Hematopoietic multipotent progenitor cell treated with erythropoietin and hydrocortisone succinate and interleukin-3 and kit ligand, for 8 days (in vitro differentiated cells): ENCODE measurements at regions not wholly inside any gene's neighbourhood (a gene's known extent, or its start where the extent isn't known, plus 50 kb on each side); places are given as distances from the start of the nearest gene placed in this dataset.

Experiments used
- DNase-seq: peaks from one replicate; pipeline ENCODE4 v3.0.0-alpha.2; 2015

DNA sequence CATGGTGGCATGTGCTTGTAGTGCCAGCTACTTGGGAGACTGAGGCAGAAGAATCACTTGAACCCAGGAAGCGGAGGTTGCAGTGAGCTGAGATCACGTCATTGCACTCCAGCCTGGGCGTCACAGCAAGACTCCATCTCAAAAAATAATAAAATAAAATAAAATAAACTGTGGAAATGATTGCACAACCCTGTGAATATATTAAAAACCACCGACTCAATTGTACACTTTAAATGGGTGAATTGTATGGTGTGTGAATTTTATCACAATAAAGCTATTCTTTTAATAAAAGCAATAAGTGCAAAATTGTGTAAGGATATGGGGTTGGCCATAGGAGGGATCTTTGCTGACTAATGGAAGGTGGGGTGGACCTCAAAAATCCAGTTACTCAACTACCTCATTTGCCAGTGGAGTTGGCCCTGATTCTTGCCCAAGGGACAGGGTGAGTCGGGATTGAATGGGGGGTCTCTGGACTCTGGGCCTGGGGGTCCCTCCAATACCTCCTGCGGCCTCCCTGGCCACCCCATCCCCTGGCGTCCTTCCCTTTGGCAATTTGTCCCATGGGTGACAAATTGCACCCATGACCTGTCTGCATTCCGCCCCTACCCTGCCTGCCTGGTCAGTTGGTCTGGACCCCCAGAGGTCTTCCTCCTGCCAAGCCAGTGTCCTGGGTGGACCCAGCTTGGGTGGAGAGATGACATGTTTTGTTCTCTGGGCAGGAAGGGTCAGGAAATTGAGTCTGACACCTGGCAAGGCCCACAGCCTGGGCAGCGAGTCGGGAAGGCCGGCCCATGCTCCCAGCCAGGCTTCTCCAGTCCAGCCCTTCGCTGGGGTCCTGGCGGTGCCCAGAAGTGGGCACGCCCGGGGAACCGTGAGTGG lies 61.7 kb upstream of the ELN start:
- no peak for DNase-seq

DNA sequence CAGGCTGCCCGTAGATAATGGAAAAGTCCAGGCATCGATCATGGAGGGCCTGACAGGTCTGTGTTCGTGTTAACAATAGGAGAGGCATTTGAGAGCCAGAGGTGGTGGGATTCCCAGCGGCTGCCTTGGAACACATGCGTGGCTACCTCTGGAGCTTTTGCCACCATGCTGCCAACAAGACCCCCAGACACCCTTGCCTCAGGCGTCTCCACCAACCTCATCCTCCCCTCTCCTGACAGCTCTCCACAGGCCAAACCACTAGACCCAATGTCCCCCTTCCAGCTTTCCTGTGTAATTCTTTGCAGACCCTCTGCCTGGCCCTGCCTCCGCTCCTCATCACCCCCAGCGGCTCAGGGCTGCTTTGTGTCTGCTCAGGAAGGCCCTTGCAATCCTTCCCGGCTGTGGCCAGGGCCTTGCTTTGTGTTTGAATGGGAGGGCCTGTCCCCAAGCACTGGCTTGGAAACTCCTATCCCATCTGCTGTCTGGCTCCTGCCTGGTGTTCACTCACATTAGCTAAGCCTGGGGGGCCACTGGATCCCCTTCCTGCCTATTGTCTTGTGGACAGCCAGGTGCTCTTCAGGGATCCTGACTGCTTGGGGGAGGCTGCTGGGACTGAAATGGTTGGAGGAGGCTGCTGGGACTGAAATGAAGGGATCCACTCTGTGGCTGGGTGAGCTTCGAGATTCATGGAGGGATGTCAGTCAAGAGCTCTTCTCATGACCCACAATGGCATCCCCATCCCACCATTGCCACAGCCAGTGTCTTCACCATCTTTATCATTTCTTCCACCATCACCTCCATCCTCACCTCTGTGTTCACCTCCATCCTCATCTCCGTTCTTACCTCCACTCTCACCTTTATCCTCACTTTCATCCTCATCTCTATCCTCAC lies 60.8 kb upstream of the ELN start:
- no peak for DNase-seq

GRCh38 chr7:73967832-73968290 lies 60.1 kb upstream of the ELN start:
- no peak for DNase-seq

DNA sequence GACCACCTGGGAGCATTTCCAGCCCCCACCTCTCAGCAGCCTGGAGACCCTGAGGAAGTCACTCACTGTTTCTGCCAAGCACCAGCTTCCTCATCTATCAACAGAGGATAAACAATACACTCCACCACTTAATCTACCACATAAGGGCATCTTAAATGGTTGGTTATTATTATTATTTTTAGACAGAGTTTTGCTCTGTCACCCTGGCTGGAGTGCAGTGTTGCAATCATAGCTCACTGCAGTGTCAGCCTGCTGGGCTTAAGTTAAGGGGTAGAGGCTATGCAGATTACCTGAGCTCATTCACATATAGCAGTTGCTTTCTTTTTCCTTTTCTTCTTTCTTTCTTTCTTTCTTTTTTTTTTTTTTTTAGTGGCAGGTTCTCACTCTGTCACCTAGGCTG lies 59.5 kb upstream of the ELN start:
- no peak for DNase-seq

- no peak for DNase-seq
These were observed 58.0 kb upstream of the ELN start for GRCh38 chr7:73969991-73970390.

DNA sequence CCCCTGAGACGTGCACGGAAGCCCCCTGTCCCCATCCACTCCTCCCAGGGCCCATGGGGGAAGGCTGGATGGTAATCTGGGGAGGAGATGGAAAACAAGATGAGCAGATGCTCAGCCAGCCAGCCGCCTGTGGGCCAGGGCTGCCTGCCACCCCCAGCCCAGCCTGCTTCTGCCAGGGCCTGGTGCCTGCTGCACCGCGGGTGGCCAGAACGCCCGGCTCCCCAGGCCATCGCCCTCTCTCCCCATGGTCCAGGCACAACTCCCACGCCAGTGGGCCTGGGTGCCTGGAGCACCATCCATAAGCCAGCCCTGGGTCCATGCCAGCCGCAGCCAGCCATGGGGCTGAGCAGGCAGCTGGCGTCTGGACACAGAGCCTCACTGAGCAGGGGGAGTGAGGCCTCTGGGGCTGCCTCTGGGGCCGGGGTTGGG lies 57.2 kb upstream of the ELN start:
- no peak for DNase-seq

- DNase-seq = no peak
These were observed 56.7 kb upstream of the ELN start for GRCh38 chr7:73971322-73971703.

DNA sequence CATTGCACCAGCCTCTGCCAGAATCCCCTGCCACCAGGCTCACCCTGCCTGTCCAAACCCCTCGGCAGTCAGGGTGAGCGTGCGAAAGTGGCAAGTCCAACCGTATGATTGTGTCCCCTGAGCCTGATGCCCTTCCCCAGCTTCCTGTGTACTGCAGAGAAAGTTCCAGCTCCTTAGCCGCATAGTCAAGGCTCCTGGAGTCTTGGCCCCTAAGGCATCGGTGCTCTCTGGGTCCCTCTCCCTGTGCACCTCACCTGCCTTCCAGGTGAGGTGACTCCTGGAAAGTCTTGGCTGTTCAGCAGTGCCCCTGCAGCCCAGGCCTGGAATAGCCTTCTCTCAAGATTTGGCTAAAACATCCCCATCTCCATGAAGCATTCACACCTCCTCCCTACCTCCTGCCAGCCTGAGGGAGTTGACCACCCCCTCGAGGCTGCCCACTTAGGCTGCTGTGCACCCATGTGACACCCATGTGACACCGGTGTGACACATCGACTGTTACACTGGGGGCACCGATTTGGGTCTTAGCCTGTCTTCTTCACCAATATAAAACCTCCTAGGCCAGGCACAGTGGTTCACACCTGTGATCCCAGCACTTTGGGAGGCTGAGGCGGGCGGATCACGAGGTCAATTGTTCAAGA lies 56.1 kb upstream of the ELN start:
- no peak for DNase-seq

DNA sequence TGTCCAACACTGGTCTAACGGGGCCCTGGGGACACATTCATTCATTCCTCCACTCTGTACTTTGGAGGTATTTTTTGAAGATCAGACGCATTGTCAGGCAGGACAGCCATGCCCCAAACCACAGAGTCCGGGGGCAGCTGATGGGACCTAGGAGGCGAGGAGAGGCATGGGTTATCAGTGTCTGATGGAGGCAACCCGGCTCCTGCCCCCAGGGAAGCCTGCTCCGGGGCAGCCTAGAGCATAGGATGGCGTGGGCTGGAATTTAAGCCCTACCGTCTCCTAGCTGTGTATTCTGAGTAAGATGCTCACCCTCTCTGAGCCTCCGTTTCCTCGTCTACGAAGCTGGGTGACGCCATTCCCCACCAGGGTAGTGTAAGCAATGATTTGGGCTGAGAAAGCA lies 55.4 kb upstream of the ELN start:
- no peak for DNase-seq

GRCh38 chr7:73973091-73973490 lies 54.9 kb upstream of the ELN start:
- no peak for DNase-seq

GRCh38 chr7:73974101-73974947 lies 53.6 kb upstream of the ELN start:
- DNase-seq = no peak

DNA sequence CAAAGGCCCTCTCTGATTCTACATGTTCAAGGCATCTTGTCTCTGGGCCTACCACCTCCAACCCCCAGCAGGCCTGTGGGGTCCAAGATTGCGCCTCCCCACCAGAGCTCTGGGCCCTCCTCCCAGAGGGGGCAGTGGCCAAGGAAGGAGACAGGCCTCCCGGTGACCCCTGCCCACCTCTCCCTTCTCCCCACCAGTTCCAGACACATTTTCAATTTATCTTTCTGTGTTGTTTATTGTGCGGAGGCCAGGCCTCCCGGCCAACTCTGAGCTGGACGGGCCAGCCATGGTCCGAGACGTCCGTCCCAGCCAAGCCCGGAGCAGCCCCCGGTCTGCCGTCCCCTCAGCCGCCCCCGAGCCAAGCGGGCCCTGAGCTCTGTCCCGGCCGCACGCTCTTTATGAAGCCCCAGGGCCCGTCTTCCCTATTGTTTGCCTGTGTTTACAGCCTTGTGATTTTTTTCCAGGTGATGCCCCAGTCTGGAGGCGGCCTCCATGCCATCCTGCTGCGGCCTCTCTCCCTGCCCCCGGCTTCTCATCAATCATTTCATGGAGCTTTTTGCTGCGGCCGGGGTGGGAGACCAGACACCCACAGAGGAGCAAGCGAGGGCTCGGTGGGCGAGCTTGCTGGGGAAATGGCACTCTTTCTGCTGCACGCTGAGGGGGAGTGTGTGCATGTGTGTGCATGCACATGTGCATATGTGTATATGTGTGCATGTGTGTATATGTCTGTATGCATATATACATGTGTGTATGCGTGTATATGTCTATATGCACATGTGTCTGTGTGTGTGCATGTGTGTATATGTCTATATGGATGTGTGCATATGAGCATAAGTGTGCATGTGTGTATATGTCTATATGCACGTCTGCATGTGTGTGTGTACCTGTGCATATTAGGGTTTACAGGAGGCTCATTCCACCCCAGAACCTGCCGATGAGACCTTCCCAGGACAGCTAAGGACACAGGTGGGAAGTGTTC lies 52.7 kb upstream of the ELN start:
- no peak for DNase-seq

- no peak for DNase-seq
These were observed 51.0 kb upstream of the ELN start for GRCh38 chr7:73976761-73977618.

DNA sequence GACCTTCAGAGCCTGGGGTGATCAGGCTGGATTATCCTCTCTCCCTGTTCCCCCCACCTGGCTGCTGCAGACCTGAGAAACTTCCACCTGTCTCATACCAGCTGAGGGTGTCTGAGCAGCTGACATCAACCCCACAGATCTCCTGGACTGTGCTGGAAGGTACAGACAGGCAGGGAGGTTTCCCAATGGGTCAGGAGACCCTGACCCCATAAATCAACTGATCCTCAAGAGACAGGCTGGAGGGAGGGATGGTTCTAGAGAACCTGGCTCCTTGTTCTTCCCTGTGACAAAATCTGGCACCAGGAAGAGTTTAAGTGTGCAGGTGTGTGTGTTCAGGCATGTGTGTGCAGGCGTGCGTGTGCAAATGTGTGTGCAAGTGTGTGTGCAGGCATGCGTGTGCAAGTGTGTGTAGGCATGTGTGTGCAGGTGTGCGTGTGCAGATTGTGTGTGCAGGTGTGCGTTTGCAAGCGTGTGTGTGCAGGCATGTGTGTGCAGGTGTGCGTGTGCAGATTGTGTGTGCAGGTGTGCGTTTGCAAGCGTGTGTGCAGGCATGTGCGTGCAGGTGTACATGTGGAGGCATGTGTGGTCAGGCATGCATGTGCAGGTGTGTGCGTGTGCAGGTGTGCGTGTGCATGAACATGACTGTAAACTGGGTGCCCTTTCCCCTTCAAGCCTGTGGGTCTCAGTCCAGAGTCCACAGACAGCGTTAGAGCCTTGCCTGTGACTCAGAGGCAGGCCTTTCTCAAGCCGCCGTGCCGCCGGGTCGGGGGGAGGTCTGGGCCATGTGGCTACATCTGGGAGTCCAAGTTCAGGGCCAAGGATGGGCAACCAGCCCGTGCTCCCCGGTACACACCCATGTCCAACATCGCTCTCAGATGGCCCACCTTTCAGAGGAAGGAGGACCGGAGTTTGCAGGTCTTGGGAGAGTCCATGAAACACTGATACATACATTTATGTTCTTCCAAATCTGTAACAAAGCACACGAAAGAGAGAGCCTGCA lies 50.1 kb upstream of the ELN start:
- no peak for DNase-seq
